Activated CD4-positive, alpha-beta memory T cell treated with anti-CD3 and anti-CD28 coated beads for 36 hours (primary cell): ENCODE measurements at regions not wholly inside any gene's neighbourhood (a gene's known extent, or its start where the extent isn't known, plus 50 kb on each side); places are given as distances from the start of the nearest gene placed in this dataset.

Source experiments
- CTCF ChIA-PET: fragments of 350-600 bp; sonication (Branson Sonifier 250); formaldehyde crosslinking; loops from one replicate; lab custom pipeline; 2021; ENCODE audit warnings: antibody characterized with exemption, inconsistent platforms; lab: Charles Lee
- POLR2A ChIA-PET: fragments of 350-600 bp; sonication (Branson Sonifier 250); formaldehyde crosslinking; loops from one replicate; lab custom pipeline; 2021; ENCODE audit warnings: antibody characterized with exemption; lab: Charles Lee
- DNase-seq: peaks from one replicate; pipeline ENCODE4 v3.0.0-alpha.2; 2020
- H3K27ac Mint-ChIP-seq: one replicate; pipeline ENCODE4 v1.8.0; 2021; ENCODE audit warnings: mixed read lengths
- H3K27me3 Mint-ChIP-seq: one replicate; pipeline ENCODE4 v1.8.0; 2021; ENCODE audit warnings: mixed read lengths
- H3K36me3 Mint-ChIP-seq: one replicate; pipeline ENCODE4 v1.8.0; 2021; ENCODE audit warnings: mixed read lengths
- H3K4me1 Mint-ChIP-seq: one replicate; pipeline ENCODE4 v1.8.0; 2021; ENCODE audit warnings: low read depth, mixed read lengths
- H3K4me3 Mint-ChIP-seq: one replicate; pipeline ENCODE4 v1.8.0; 2021; ENCODE audit warnings: mild to moderate bottlenecking, mixed read lengths
- H3K9me3 Mint-ChIP-seq: one replicate; pipeline ENCODE4 v1.8.0; 2021; ENCODE audit warnings: mixed read lengths
- intact Hi-C: fragments of 100-400 bp; cut with micrococcal nuclease; formaldehyde crosslinking; loops from one replicate; pipeline ENCODE4 v1.15.1; 2023

GRCh38 chr1:191346381-191346780 is 811.9 kb upstream of the RGS18 start:
- no peaks in the 10 kb centered on the region for H3K36me3 Mint-ChIP-seq
- H3K9me3 Mint-ChIP-seq: peaks cover 9% of the 10 kb centered on the region
- H3K27me3 Mint-ChIP-seq: no peaks in the 10 kb centered on the region
- intact Hi-C loops: no loop called here
- H3K4me3 Mint-ChIP-seq: no peak overlapping the region
- DNase-seq: no peak
- ChIA-PET POLR2A (no interaction called here), CTCF (no interaction called here)
- no peak overlapping the region for H3K27ac Mint-ChIP-seq
- no peaks in the 10 kb centered on the region for H3K4me1 Mint-ChIP-seq

- POLR2A ChIA-PET: no interaction called here
- no peak overlapping the region for H3K4me3 Mint-ChIP-seq
- H3K27ac Mint-ChIP-seq: no peak overlapping the region
Observed at GRCh38 chr1:191348328-191348727, 809.9 kb upstream of the RGS18 start.

GRCh38 chr1:191350938-191351337 is 807.3 kb upstream of the RGS18 start:
- POLR2A ChIA-PET: no interaction called here

More at GRCh38 chr1:191348328-191348727, 809.9 kb upstream of the RGS18 start:
- CTCF ChIA-PET: no interaction called here
- H3K36me3 Mint-ChIP-seq: no peaks in the 10 kb centered on the region
- no peak for DNase-seq
- H3K27me3 Mint-ChIP-seq: no peaks in the 10 kb centered on the region
- intact Hi-C loops: no loop called here
- peaks cover 7% of the 10 kb centered on the region for H3K9me3 Mint-ChIP-seq
- no peaks in the 10 kb centered on the region for H3K4me1 Mint-ChIP-seq

GRCh38 chr1:191358724-191359123 is 799.5 kb upstream of the RGS18 start:
- H3K9me3 Mint-ChIP-seq: peaks cover 22% of the 10 kb centered on the region
- no peaks in the 10 kb centered on the region for H3K36me3 Mint-ChIP-seq
- ChIA-PET CTCF (no interaction called here), POLR2A (no interaction called here)
- H3K4me3 Mint-ChIP-seq: no peak overlapping the region
- H3K27me3 Mint-ChIP-seq: no peaks in the 10 kb centered on the region
- intact Hi-C loops: no loop called here
- no peak overlapping the region for H3K27ac Mint-ChIP-seq
- H3K4me1 Mint-ChIP-seq: no peaks in the 10 kb centered on the region
- DNase-seq: no peak

More at GRCh38 chr1:191350938-191351337, 807.3 kb upstream of the RGS18 start:
- no peak for DNase-seq
- Mint-ChIP-seq H3K4me1 (no peaks in the 10 kb centered on the region), H3K36me3 (no peaks in the 10 kb centered on the region), H3K27ac (no peak overlapping the region), H3K27me3 (no peaks in the 10 kb centered on the region), H3K4me3 (no peak overlapping the region), H3K9me3 (peaks cover 13% of the 10 kb centered on the region)
- CTCF ChIA-PET: no interaction called here
- intact Hi-C loops: no loop called here

- Mint-ChIP-seq H3K36me3 (no peaks in the 10 kb centered on the region), H3K9me3 (peaks cover 16% of the 10 kb centered on the region), H3K27ac (no peak overlapping the region), H3K27me3 (no peaks in the 10 kb centered on the region), H3K4me3 (no peak overlapping the region), H3K4me1 (no peaks in the 10 kb centered on the region)
- ChIA-PET POLR2A (no interaction called here), CTCF (no interaction called here)
- no peak for DNase-seq
- intact Hi-C loops: no loop called here
Observed at GRCh38 chr1:191366686-191367085, 791.6 kb upstream of the RGS18 start.

GRCh38 chr1:191368891-191369654 is 789.2 kb upstream of the RGS18 start:
- POLR2A ChIA-PET: no interaction called here
- no peaks in the 10 kb centered on the region for H3K27me3 Mint-ChIP-seq
- peaks cover 20% of the 10 kb centered on the region for H3K9me3 Mint-ChIP-seq
- H3K4me1 Mint-ChIP-seq: no peaks in the 10 kb centered on the region
- no peak for DNase-seq
- intact Hi-C loops: no loop called here
- CTCF ChIA-PET: no interaction called here
- no peaks in the 10 kb centered on the region for H3K36me3 Mint-ChIP-seq
- no peak overlapping the region for H3K27ac Mint-ChIP-seq
- no peak overlapping the region for H3K4me3 Mint-ChIP-seq

GRCh38 chr1:191371626-191372025 is 786.6 kb upstream of the RGS18 start:
- H3K9me3 Mint-ChIP-seq: peaks cover 39% of the 10 kb centered on the region
- no peak for DNase-seq
- no peaks in the 10 kb centered on the region for H3K36me3 Mint-ChIP-seq
- H3K4me1 Mint-ChIP-seq: no peaks in the 10 kb centered on the region
- POLR2A ChIA-PET: no interaction called here
- no peak overlapping the region for H3K4me3 Mint-ChIP-seq
- H3K27ac Mint-ChIP-seq: no peak overlapping the region
- intact Hi-C loops: no loop called here
- no peaks in the 10 kb centered on the region for H3K27me3 Mint-ChIP-seq
- CTCF ChIA-PET: no interaction called here

GRCh38 chr1:191388283-191388682 is 770.0 kb upstream of the RGS18 start:
- DNase-seq: no peak
- intact Hi-C loops: no loop called here
- Mint-ChIP-seq H3K27ac (no peak overlapping the region), H3K27me3 (no peaks in the 10 kb centered on the region), H3K4me1 (no peaks in the 10 kb centered on the region), H3K36me3 (no peaks in the 10 kb centered on the region), H3K4me3 (no peak overlapping the region), H3K9me3 (peaks cover 24% of the 10 kb centered on the region)
- POLR2A ChIA-PET: no interaction called here
- CTCF ChIA-PET: no interaction called here

- ChIA-PET CTCF (no interaction called here), POLR2A (no interaction called here)
- Mint-ChIP-seq H3K4me3 (no peak overlapping the region), H3K27ac (no peak overlapping the region), H3K9me3 (peaks cover 21% of the 10 kb centered on the region), H3K27me3 (no peaks in the 10 kb centered on the region), H3K4me1 (no peaks in the 10 kb centered on the region), H3K36me3 (no peaks in the 10 kb centered on the region)
- intact Hi-C loops: no loop called here
- DNase-seq: no peak
Observed at GRCh38 chr1:191396622-191397021, 761.6 kb upstream of the RGS18 start.

GRCh38 chr1:191398551-191398950 is 759.7 kb upstream of the RGS18 start:
- Mint-ChIP-seq H3K4me1 (no peaks in the 10 kb centered on the region), H3K27ac (no peak overlapping the region), H3K27me3 (no peaks in the 10 kb centered on the region), H3K9me3 (peaks cover 30% of the 10 kb centered on the region), H3K36me3 (no peaks in the 10 kb centered on the region), H3K4me3 (no peak overlapping the region)
- ChIA-PET CTCF (no interaction called here), POLR2A (no interaction called here)
- intact Hi-C loops: no loop called here
- no peak for DNase-seq

GRCh38 chr1:191405417-191405816 is 752.8 kb upstream of the RGS18 start:
- DNase-seq: no peak
- intact Hi-C loops: no loop called here
- CTCF ChIA-PET: no interaction called here
- Mint-ChIP-seq H3K9me3 (peaks cover 20% of the 10 kb centered on the region), H3K4me1 (no peaks in the 10 kb centered on the region), H3K4me3 (no peak overlapping the region), H3K27ac (no peak overlapping the region), H3K27me3 (no peaks in the 10 kb centered on the region), H3K36me3 (no peaks in the 10 kb centered on the region)
- POLR2A ChIA-PET: no interaction called here

- CTCF ChIA-PET: no interaction called here
- Mint-ChIP-seq H3K4me1 (no peaks in the 10 kb centered on the region), H3K27me3 (no peaks in the 10 kb centered on the region), H3K27ac (no peak overlapping the region), H3K4me3 (no peak overlapping the region), H3K9me3 (peaks cover 4% of the 10 kb centered on the region), H3K36me3 (no peaks in the 10 kb centered on the region)
- intact Hi-C loops: no loop called here
- no peak for DNase-seq
- POLR2A ChIA-PET: no interaction called here
Observed at GRCh38 chr1:191414981-191415640, 743.2 kb upstream of the RGS18 start.

- intact Hi-C loops: no loop called here
- Mint-ChIP-seq H3K36me3 (no peaks in the 10 kb centered on the region), H3K9me3 (peaks cover 9% of the 10 kb centered on the region), H3K27me3 (no peaks in the 10 kb centered on the region), H3K4me3 (no peak overlapping the region), H3K27ac (no peak overlapping the region), H3K4me1 (no peaks in the 10 kb centered on the region)
- DNase-seq: no peak
- ChIA-PET POLR2A (no interaction called here), CTCF (no interaction called here)
Observed at GRCh38 chr1:191419842-191420241, 738.4 kb upstream of the RGS18 start.
